K562 (cell line): ENCODE measurements at regions not wholly inside any gene's neighbourhood (a gene's known extent, or its start where the extent isn't known, plus 50 kb on each side); places are given as distances from the start of the nearest gene placed in this dataset.

Experiments used
- BRF1 ChIP-seq: IDR thresholded peaks from 3 replicates; pipeline ENCODE4 v1.6.1; 2011; ENCODE audit warnings: borderline replicate concordance, mild to moderate bottlenecking; ENCODE audit not compliant: insufficient read length; ENCODE audit errors: extremely low read depth
- HEY1 ChIP-seq: fragments of 250-450 bp; sonication (Bioruptor Pico); IDR thresholded peaks from 2 replicates; pipeline ENCODE4 v1.5.0; 2020; ENCODE audit warnings: mild to moderate bottlenecking, moderate library complexity, borderline replicate concordance
- ZNF274 ChIP-seq: IDR thresholded peaks from 2 replicates; pipeline ENCODE4 v1.6.1; 2011; ENCODE audit warnings: low read depth, mild to moderate bottlenecking, low read length, moderate library complexity, borderline replicate concordance

GRCh38 chr2:37872192-37872750 is 52.8 kb upstream of the RMDN2 start:
- TF ChIP-seq HEY1 = no peak
- TF ChIP-seq BRF1 = no peak
- TF ChIP-seq ZNF274 = no peak
